Activated T-cell treated with anti-CD3 and anti-CD28 coated beads, Interleukin-2, amount 50 U/mL, for 4 hours (primary cell): ENCODE measurements at regions not wholly inside any gene's neighbourhood (a gene's known extent, or its start where the extent isn't known, plus 50 kb on each side); places are given as distances from the start of the nearest gene placed in this dataset.
"Not testable (repeated sequence)": the region's sequence is repeated elsewhere in the genome, so short reads cannot be mapped to it uniquely, and the experiment has no call there.

Experiments used
- ATAC-seq, 2 donors: fragments of 200-7000 bp; cut with Tn5 transposase; one replicate each; pipeline ENCODE4 v1.10.0; 2021
- DNase-seq: peaks from one replicate; pipeline ENCODE4 v3.0.0-alpha.2; 2020
- H3K27me3 Mint-ChIP-seq: one replicate; pipeline ENCODE4 v1.8.0; 2021; ENCODE audit warnings: low read depth, mixed read lengths
- H3K36me3 Mint-ChIP-seq: one replicate; pipeline ENCODE4 v1.8.0; 2022; ENCODE audit warnings: mixed read lengths; ENCODE audit not compliant: insufficient read depth
- H3K4me1 Mint-ChIP-seq: one replicate; pipeline ENCODE4 v1.8.0; 2021; ENCODE audit warnings: low read depth, mixed read lengths
- H3K4me3 Mint-ChIP-seq: one replicate; pipeline ENCODE4 v1.8.0; 2021; ENCODE audit warnings: mild to moderate bottlenecking, moderate library complexity, mixed read lengths
- H3K9me3 Mint-ChIP-seq: one replicate; pipeline ENCODE4 v1.8.0; 2021; ENCODE audit warnings: mixed read lengths

- Mint-ChIP-seq H3K4me1 (no peaks in the 10 kb centered on the region), H3K9me3 (no peaks in the 10 kb centered on the region), H3K36me3 (no peaks in the 10 kb centered on the region), H3K27me3 (peaks cover 9% of the 10 kb centered on the region), H3K4me3 (no peak overlapping the region)
- no peak for ATAC-seq
- DNase-seq = no peak
Observed at GRCh38 chr20:58043236-58044140, 185.0 kb downstream of the ANKRD60 start.

GRCh38 chr20:58042591-58042990, 185.9 kb downstream of the ANKRD60 start:
- ATAC-seq (no peak), DNase-seq (no peak)
- no peaks in the 10 kb centered on the region for H3K4me1 Mint-ChIP-seq
- H3K4me3 Mint-ChIP-seq = no peak overlapping the region
- no peaks in the 10 kb centered on the region for H3K9me3 Mint-ChIP-seq
- no peaks in the 10 kb centered on the region for H3K36me3 Mint-ChIP-seq
- H3K27me3 Mint-ChIP-seq = peaks cover 4% of the 10 kb centered on the region

DNA sequence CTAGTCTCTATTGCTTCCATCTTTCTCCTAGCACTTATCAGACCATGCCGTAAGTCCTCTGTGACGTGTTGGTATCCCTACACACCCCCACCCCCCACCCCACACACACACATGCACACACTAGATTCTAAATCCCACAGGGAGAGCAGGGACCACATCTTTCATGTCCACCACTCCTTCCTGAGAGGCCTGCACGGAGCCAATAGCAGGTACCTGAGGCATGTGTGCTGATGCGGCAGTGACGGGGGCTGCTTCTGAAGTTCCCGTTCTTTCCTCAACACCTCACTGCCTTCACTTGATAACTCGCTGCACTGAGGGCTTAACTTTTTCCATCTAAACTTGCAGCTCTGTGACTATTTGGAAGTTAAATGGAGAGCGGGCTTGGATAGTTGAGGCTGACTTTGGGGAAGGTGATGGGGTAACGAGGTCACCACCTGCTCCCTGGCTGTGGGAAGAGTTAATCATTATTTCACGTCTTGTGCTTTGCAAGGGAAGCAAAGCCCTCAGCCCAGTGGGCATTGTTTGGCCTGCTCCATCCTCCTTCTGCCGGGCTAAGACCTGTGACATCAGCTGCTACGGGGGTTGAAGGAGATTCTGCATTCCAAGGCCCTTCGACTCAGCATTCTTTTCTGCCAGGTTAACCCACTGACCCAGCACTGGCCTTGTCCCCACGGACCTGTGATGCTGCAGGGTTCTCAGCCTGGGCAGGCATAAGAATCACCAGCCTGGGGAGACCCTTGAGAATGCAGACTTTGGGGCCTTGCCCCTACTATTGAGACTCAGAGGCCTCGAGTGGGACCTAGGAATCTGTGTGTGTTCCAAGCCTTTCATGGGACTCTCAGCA, 187.8 kb downstream of the ANKRD60 start:
- no peak for DNase-seq
- ATAC-seq = no peak
- Mint-ChIP-seq H3K27me3 (peaks cover 3% of the 10 kb centered on the region), H3K9me3 (no peaks in the 10 kb centered on the region), H3K4me3 (no peak overlapping the region), H3K4me1 (no peaks in the 10 kb centered on the region), H3K36me3 (no peaks in the 10 kb centered on the region)

GRCh38 chr20:58039274-58040092, 189.0 kb downstream of the ANKRD60 start:
- Mint-ChIP-seq H3K9me3 (no peaks in the 10 kb centered on the region), H3K4me3 (no peak overlapping the region), H3K4me1 (no peaks in the 10 kb centered on the region), H3K36me3 (no peaks in the 10 kb centered on the region), H3K27me3 (peaks cover 3% of the 10 kb centered on the region)
- ATAC-seq (no peak), DNase-seq (no peak)

DNA sequence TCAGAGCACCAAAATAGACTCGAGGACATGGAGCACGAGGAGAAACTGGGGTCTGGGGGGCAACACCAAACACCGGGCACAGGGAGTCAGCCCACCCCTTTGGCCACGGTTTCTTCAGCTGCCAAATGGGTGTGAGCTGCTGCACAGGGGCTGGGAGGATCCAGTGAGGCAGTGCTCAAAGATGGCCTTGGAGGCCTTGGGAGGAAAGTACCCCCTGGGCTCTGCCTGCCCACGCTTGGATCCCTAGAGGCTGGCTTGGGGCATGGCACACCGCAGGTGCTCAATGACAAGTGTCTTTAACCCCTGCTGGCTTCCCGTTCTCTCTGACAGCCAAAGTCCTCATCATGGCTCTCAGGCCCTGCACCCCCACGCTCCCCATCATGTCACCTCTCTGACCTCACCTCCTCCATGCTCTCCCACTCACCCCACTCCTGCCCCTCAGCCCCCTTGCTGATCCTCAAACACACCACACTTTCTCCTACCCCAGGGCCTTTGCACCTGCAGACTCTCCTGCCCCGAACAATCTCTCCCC, 190.3 kb downstream of the ANKRD60 start:
- H3K4me1 Mint-ChIP-seq = no peaks in the 10 kb centered on the region
- H3K27me3 Mint-ChIP-seq = peaks cover 10% of the 10 kb centered on the region
- H3K36me3 Mint-ChIP-seq = no peaks in the 10 kb centered on the region
- no peaks in the 10 kb centered on the region for H3K9me3 Mint-ChIP-seq
- H3K4me3 Mint-ChIP-seq = no peak overlapping the region
- DNase-seq = no peak
- ATAC-seq = no peak

DNA sequence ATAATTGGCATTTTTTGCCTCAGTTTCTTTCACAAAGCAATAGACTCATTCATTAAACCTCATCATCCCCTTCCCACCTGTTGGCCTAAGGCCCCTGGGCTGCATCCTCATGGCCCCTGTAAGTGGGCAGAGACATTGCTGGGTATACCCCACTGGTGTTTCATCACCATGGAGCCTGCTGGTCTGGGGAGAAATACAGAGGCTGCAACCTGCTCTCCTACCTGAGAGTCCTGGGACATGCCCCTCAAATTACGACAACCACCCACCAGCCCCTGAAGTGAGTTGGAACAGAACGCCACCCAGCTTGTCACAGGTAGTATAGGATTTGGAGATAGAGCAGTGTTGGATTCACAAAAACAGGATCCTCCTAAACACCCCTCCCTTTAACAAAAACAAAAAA, 190.8 kb downstream of the ANKRD60 start:
- Mint-ChIP-seq H3K4me3 (no peak overlapping the region), H3K4me1 (no peaks in the 10 kb centered on the region), H3K36me3 (no peaks in the 10 kb centered on the region), H3K9me3 (no peaks in the 10 kb centered on the region), H3K27me3 (peaks cover 10% of the 10 kb centered on the region)
- DNase-seq (no peak), ATAC-seq (no peak)

DNA sequence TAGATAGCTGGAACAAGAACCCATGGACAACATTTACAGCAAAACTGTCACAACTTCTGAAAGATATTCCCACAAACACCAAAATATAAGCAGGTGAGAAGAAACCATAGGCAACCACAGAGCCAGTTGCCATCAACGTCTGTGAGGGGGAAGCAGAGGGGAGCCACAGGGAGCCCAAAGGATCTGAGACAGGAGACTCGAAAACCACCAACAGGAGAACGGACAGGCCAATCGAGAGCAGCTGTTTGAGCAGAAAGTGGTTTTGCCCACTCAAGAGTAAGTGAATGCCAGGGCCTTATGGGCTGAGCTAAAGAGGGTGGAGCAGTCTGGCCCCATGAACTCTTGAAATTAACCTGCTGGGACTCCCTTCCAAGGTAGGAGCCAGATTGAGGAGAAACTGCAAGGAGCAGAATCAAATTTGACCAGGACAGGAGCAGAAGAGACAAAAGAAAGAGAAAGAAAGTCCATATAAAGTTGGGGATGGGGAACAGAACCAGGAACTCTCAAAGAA, 195.4 kb downstream of the ANKRD60 start:
- H3K27me3 Mint-ChIP-seq = peaks cover 35% of the 10 kb centered on the region
- no peak overlapping the region for H3K4me3 Mint-ChIP-seq
- H3K4me1 Mint-ChIP-seq = no peaks in the 10 kb centered on the region
- DNase-seq = no peak
- no peak for ATAC-seq
- H3K36me3 Mint-ChIP-seq = no peaks in the 10 kb centered on the region
- no peaks in the 10 kb centered on the region for H3K9me3 Mint-ChIP-seq

- H3K4me3 Mint-ChIP-seq = no peak overlapping the region
- no peaks in the 10 kb centered on the region for H3K9me3 Mint-ChIP-seq
- DNase-seq = no peak
- no peaks in the 10 kb centered on the region for H3K36me3 Mint-ChIP-seq
- peaks cover 36% of the 10 kb centered on the region for H3K27me3 Mint-ChIP-seq
- no peaks in the 10 kb centered on the region for H3K4me1 Mint-ChIP-seq
- no peak for ATAC-seq
Observed at GRCh38 chr20:58032599-58032998, 195.9 kb downstream of the ANKRD60 start.

GRCh38 chr20:58031350-58031749, 197.1 kb downstream of the ANKRD60 start:
- not testable (repeated sequence) for H3K9me3 Mint-ChIP-seq, H3K36me3 Mint-ChIP-seq, ATAC-seq, H3K4me1 Mint-ChIP-seq, DNase-seq, H3K4me3 Mint-ChIP-seq
- H3K27me3 Mint-ChIP-seq = peaks cover 42% of the 10 kb centered on the region

DNA sequence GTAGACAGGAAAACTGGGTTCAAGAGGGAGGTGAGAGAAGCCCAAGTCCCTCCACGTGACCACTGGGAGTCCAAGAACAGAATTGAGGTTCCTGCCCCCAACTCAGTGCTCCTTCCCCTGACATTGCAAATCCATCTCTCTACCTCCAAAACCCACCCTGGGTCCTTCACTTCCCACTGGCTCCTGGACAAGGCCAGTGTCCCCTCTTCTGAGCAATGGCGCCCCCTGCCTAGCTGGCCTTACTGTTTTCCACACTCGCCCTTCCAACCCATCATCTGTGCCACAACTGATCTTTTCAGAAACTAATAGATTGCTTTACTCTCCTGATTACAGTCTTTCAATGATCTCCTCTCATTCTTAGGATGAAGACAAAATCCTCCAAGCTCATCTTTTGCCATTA, 200.3 kb downstream of the ANKRD60 start:
- DNase-seq = no peak
- Mint-ChIP-seq H3K9me3 (no peaks in the 10 kb centered on the region), H3K27me3 (peaks cover 35% of the 10 kb centered on the region)

DNA sequence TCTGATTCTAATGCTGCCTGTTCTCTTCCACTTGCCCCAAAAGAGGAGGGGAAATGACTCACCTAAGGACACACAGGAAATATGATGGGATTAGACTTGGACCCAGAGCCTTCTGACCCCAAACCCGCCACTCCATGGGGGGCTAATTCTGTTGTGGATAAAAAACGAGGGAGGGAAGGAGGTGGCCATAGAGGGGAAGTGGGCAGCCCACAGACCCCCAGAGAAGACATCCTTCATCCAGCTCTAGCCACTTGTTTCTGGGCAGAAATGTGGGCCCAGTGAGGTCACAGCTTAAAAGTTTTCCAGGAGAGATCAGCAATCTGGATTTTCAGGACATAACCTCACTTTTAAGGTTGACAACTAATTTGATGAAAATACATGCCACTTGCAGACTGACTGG, 202.1 kb downstream of the ANKRD60 start:
- no peaks in the 10 kb centered on the region for H3K4me1 Mint-ChIP-seq

More for the DNA sequence above, 200.3 kb downstream of the ANKRD60 start:
- Mint-ChIP-seq H3K4me1 (no peaks in the 10 kb centered on the region), H3K4me3 (no peak overlapping the region), H3K36me3 (no peaks in the 10 kb centered on the region)
- no peak for ATAC-seq

DNA sequence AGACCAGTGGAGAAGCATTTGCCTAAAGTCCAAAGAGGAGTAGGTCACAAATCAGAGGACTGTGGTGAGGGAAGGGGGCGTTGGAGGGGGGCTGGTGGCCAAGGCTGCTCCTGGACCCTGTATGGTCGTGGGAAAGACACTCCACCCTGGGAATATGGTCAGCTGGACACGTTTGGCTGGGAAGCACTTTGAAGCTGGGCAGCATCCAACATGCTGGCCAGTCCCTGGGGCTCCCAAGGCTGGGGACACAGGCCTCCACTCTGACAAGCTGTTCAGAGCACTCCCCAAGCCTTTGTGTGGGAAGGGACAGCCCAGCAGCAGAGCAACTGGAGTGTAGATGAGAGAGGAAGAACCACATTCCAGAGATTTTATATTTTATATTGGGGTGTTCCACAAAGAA, 203.2 kb downstream of the ANKRD60 start:
- Mint-ChIP-seq H3K27me3 (peaks cover 27% of the 10 kb centered on the region), H3K4me1 (no peaks in the 10 kb centered on the region), H3K36me3 (no peaks in the 10 kb centered on the region), H3K9me3 (no peaks in the 10 kb centered on the region), H3K4me3 (no peak overlapping the region)
- ATAC-seq (no peak), DNase-seq (no peak)

More for the DNA sequence above, 202.1 kb downstream of the ANKRD60 start:
- Mint-ChIP-seq H3K27me3 (peaks cover 28% of the 10 kb centered on the region), H3K9me3 (no peaks in the 10 kb centered on the region), H3K4me3 (no peak overlapping the region), H3K36me3 (no peaks in the 10 kb centered on the region)
- DNase-seq (no peak), ATAC-seq (no peak)

DNA sequence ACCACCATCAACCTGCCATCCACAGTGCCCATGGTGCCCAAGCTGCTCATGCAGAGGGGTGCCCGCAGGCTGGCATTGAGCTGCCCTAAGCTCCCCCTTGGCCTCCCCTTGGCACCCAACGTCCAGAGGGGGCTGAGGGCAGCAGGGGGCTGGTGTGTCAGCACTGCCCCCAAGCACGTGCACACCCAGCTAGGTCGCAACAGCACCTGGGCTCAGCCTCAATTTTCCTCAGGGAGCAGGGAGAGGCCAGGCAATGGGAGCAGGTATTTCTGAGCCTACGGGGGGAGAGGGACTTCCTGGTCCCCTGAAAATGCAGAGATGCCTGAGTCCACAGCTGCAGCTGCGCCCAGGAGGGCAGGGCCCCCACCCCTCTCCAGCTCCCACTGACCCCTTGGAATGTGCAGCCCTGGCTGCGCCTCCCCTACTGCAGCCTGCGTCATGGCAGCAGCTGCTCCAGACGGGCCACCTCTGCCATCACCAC, 204.2 kb downstream of the ANKRD60 start:
- H3K36me3 Mint-ChIP-seq = no peaks in the 10 kb centered on the region
- H3K27me3 Mint-ChIP-seq = peaks cover 22% of the 10 kb centered on the region
- H3K4me1 Mint-ChIP-seq = no peaks in the 10 kb centered on the region
- DNase-seq = no peak
- no peaks in the 10 kb centered on the region for H3K9me3 Mint-ChIP-seq
- H3K4me3 Mint-ChIP-seq = no peak overlapping the region
- no peak for ATAC-seq

DNA sequence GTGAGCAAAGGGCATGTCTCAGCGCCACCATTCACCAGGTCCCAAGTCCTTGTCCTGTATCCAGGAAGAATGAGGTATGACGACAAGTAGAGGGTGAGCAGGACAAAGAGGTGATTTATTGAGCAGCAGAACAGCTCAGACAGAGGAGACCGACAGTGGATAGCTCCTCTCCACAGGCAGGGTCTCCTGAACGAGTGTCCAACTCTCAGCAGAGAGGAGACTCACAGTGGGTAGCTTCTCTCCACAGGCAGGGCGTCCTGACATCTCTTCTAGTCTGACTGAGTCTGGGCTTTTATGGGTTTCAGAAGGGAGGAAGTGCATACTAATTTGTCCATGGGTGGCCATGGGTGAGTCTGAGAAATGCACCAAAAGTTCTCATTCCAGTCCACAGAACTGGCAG, 204.7 kb downstream of the ANKRD60 start:
- DNase-seq (no peak), ATAC-seq (no peak)
- Mint-ChIP-seq H3K4me1 (no peaks in the 10 kb centered on the region), H3K27me3 (peaks cover 18% of the 10 kb centered on the region), H3K4me3 (no peak overlapping the region), H3K9me3 (no peaks in the 10 kb centered on the region), H3K36me3 (no peaks in the 10 kb centered on the region)
